PC-3 (cell line): ENCODE measurements at regions not wholly inside any gene's neighbourhood (a gene's known extent, or its start where the extent isn't known, plus 50 kb on each side); places are given as distances from the start of the nearest gene placed in this dataset.

ENCODE experiments used
- EZH2 ChIP-seq: fragments of 300-600 bp; sonication (generic); IDR thresholded peaks from one replicate; pipeline ENCODE4 v1.6.1; 2017; ENCODE audit warnings: antibody characterized with exemption, mild to moderate bottlenecking, low read length; ENCODE audit not compliant: unreplicated experiment
- EZH2phosphoT487 ChIP-seq: fragments of 300-600 bp; sonication (generic); IDR thresholded peaks from 2 replicates; pipeline ENCODE4 v1.6.1; 2018; ENCODE audit warnings: mild to moderate bottlenecking, antibody characterized with exemption, low read length, borderline replicate concordance
- TF ChIP-seq, protein P1 (sequence below): fragments of 300-600 bp; sonication (generic); conservative IDR thresholded peaks from 2 replicates; pipeline ENCODE4 v1.5.1; 2017; ENCODE audit warnings: antibody characterized with exemption, low read depth, mild to moderate bottlenecking, low read length

DNA sequence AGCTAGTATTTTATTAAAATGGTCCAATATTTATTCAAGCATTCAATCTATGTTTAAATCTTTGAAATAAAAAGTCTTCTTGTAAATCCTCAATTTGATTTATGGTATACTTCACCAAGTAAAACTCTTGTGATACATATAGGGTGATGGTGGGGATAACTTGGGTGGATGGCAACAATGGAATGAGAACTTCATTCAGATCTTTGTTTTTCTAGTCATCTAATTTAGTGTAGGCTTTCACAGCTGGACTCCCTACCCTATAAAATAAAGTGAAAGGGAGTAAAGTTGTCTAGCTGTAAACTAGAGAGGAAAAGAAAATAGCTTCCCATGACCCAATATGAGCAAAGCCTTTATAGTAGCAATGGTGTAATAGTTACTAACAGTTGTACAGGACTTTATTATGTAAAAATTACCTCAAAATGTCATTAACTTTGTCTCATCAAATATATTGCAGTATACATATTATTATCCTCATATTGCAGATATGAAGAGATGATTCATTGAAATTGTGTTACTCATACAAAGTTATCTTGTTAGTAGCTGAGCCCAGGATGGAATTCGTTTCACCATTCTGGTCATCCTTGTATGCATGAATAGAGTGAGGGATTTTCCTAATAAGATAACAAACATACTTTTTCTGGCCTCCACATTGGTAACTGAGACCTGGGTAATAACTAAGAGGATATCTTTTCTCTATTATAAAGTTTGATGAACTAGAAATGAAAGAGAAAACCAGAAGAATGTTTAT is 1377.7 kb upstream of the ADGRL4 start:
- TF ChIP-seq, protein P1, sequence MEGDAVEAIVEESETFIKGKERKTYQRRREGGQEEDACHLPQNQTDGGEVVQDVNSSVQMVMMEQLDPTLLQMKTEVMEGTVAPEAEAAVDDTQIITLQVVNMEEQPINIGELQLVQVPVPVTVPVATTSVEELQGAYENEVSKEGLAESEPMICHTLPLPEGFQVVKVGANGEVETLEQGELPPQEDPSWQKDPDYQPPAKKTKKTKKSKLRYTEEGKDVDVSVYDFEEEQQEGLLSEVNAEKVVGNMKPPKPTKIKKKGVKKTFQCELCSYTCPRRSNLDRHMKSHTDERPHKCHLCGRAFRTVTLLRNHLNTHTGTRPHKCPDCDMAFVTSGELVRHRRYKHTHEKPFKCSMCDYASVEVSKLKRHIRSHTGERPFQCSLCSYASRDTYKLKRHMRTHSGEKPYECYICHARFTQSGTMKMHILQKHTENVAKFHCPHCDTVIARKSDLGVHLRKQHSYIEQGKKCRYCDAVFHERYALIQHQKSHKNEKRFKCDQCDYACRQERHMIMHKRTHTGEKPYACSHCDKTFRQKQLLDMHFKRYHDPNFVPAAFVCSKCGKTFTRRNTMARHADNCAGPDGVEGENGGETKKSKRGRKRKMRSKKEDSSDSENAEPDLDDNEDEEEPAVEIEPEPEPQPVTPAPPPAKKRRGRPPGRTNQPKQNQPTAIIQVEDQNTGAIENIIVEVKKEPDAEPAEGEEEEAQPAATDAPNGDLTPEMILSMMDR, result no peak
- no peak for TF ChIP-seq EZH2
- no peak for TF ChIP-seq EZH2phosphoT487
